HCT116 (cell line): ENCODE measurements at regions not wholly inside any gene's neighbourhood (a gene's known extent, or its start where the extent isn't known, plus 50 kb on each side); places are given as distances from the start of the nearest gene placed in this dataset.

Source experiments
- ATAC-seq: fragments of 200-7000 bp; cut with Tn5 transposase; 2 replicates; pipeline ENCODE4 v1.9.1; 2020; ENCODE audit warnings: mild to moderate bottlenecking, moderate library complexity
- BruUV-seq: library from RNA; stranded (reverse); fragments of 400-500 nt; replicated peaks from 2 replicates; lab custom pipeline; 2021; lab: Mats Ljungman, UMichigan
- CTCF ChIA-PET: fragments of 300-600 bp; sonication (Branson Sonifier 250); formaldehyde crosslinking; loops from one replicate; lab custom pipeline; 2021; ENCODE audit warnings: antibody characterized with exemption; lab: Charles Lee
- POLR2A ChIA-PET: fragments of 300-600, 350-600 bp; sonication (Branson Sonifier 250); formaldehyde crosslinking; loops from one replicate; lab custom pipeline; 2021; ENCODE audit warnings: antibody characterized with exemption; lab: Charles Lee
- RAD21 ChIA-PET, 2 experiments: fragments of 300-600 bp; sonication (Branson Sonifier 250); formaldehyde crosslinking; loops; one replicate each; lab custom pipeline; 2023; ENCODE audit warnings: low total read pairs in 2 of 2; ENCODE audit not compliant: uncharacterized antibody in 2 of 2, unreplicated experiment in 2 of 2, low non-redundant PET in 1 of 2; lab: Charles Lee
- DNase-seq: peaks from one replicate; pipeline ENCODE4 v3.0.0-alpha.2; 2010; ENCODE audit warnings: low read depth, low spot score
- H2AFZ ChIP-seq: fragments of 200-600 bp; shearing (Covaris generic), sonication (generic); 2 replicates; pipeline ENCODE4 v1.6.1; 2017; ENCODE audit warnings: low read depth, mixed run types, mixed read lengths, antibody characterized with exemption, low read length; ENCODE audit not compliant: poor library complexity, severe bottlenecking
- H3K27ac ChIP-seq: 2 replicates; pipeline ENCODE4 v1.5.1; 2012; ENCODE audit warnings: low read depth, low read length
- H3K27me3 ChIP-seq: fragments of 200-600 bp; sonication (generic); 2 replicates; pipeline ENCODE4 v1.6.1; 2016; ENCODE audit warnings: mixed run types, low read length, mixed read lengths; ENCODE audit not compliant: insufficient read depth
- H3K36me3 ChIP-seq, 2 experiments: fragments of 200-500 bp in 1 of 2; fragments of 200-600 bp in 1 of 2; sonication (Bioruptor generic) in 1 of 2; sonication (generic) in 1 of 2; 2 replicates each; pipeline versions ENCODE4 v1.5.1 to v1.6.1; 2014 to 2016; ENCODE audit warnings: low read length in 2 of 2, inconsistent platforms in 1 of 2, mixed read lengths in 1 of 2, mixed run types in 1 of 2; ENCODE audit not compliant: insufficient read depth in 2 of 2, control insufficient read depth in 1 of 2
- H3K4me1 ChIP-seq, 2 experiments: fragments of 200-600 bp in 1 of 2; sonication (generic) in 1 of 2; 2 replicates each; pipeline versions ENCODE4 v1.5.1 to v1.6.1; 2012 to 2017; ENCODE audit warnings: low read length in 2 of 2, inconsistent platforms in 1 of 2, mild to moderate bottlenecking in 1 of 2, mixed read lengths in 1 of 2, mixed run types in 1 of 2, moderate library complexity in 1 of 2; ENCODE audit not compliant: insufficient read depth in 2 of 2, control insufficient read depth in 1 of 2
- H3K4me2 ChIP-seq: fragments of 200-600 bp; sonication (generic); 2 replicates; pipeline ENCODE4 v1.6.1; 2017; ENCODE audit warnings: mixed run types, low read length, mixed read lengths
- H3K4me3 ChIP-seq, 2 experiments: fragments of 200-600 bp in 1 of 2; sonication (generic) in 1 of 2; replicated peaks in 1 of 2; 2 replicates each; pipeline ENCODE4 v1.5.1; 2011 to 2016; ENCODE audit warnings: low read length in 2 of 2, control low read depth in 1 of 2, low read depth in 1 of 2, mild to moderate bottlenecking in 1 of 2, mixed read lengths in 1 of 2, mixed run types in 1 of 2
- H3K79me2 ChIP-seq: fragments of 200-600 bp; sonication (generic); 2 replicates; pipeline ENCODE4 v1.6.1; 2017; ENCODE audit warnings: mild to moderate bottlenecking, mixed run types, low read length, moderate library complexity, mixed read lengths; ENCODE audit not compliant: insufficient read depth
- H3K9ac ChIP-seq: fragments of 200-600 bp; sonication (generic); 2 replicates; pipeline ENCODE4 v1.6.1; 2016; ENCODE audit warnings: low read length, mixed read lengths
- H3K9me2 ChIP-seq: fragments of 200-600 bp; sonication (generic), shearing (Covaris generic); 2 replicates; pipeline ENCODE4 v1.6.1; 2017; ENCODE audit warnings: mixed run types, mild to moderate bottlenecking, moderate library complexity; ENCODE audit not compliant: insufficient read depth
- H3K9me3 ChIP-seq, 2 experiments: fragments of 200-500 bp in 1 of 2; fragments of 200-600 bp in 1 of 2; sonication (Bioruptor generic) in 1 of 2; sonication (generic) in 1 of 2; 2 replicates each; pipeline ENCODE4 v1.6.1; 2014 to 2017; ENCODE audit warnings: low read length in 2 of 2, mixed read lengths in 2 of 2, inconsistent platforms in 1 of 2, low read depth in 1 of 2, mild to moderate bottlenecking in 1 of 2, mixed run types in 1 of 2, moderate library complexity in 1 of 2; ENCODE audit not compliant: control insufficient read depth in 1 of 2, insufficient read depth in 1 of 2
- H4K20me1 ChIP-seq: fragments of 200-600 bp; sonication (generic), shearing (Covaris generic); 2 replicates; pipeline ENCODE4 v1.6.1; 2017; ENCODE audit warnings: mixed run types, mild to moderate bottlenecking, moderate library complexity; ENCODE audit not compliant: insufficient read depth
- ATF3 ChIP-seq: IDR thresholded peaks from 2 replicates; pipeline ENCODE4 v1.6.1; 2012
- CEBPB ChIP-seq: IDR thresholded peaks from 2 replicates; pipeline ENCODE4 v1.6.1; 2012; ENCODE audit warnings: low read depth
- EGR1 ChIP-seq: IDR thresholded peaks from 2 replicates; pipeline ENCODE4 v1.6.1; 2012; ENCODE audit warnings: low read depth
- ELF1 ChIP-seq: IDR thresholded peaks from 2 replicates; pipeline ENCODE4 v1.6.1; 2012; ENCODE audit warnings: low read depth, borderline replicate concordance
- EZH2 ChIP-seq: fragments of 200-600 bp; sonication (generic); IDR thresholded peaks from 2 replicates; pipeline ENCODE4 v1.6.1; 2017; ENCODE audit warnings: antibody characterized with exemption, mixed run types
- EZH2phosphoT487 ChIP-seq: fragments of 200-600 bp; IDR thresholded peaks from 2 replicates; pipeline ENCODE4 v1.6.1; 2018; ENCODE audit warnings: antibody characterized with exemption, borderline replicate concordance
- FOSL1 ChIP-seq: IDR thresholded peaks from 2 replicates; pipeline ENCODE4 v1.6.1; 2012; ENCODE audit warnings: low read depth
- JUND ChIP-seq: IDR thresholded peaks from 2 replicates; pipeline ENCODE4 v1.6.1; 2012
- MAX ChIP-seq: IDR thresholded peaks from 2 replicates; pipeline ENCODE4 v1.6.1; 2012
- POLR2A ChIP-seq: IDR thresholded peaks from 2 replicates; pipeline ENCODE4 v1.7.0; 2011; ENCODE audit warnings: borderline replicate concordance; ENCODE audit not compliant: insufficient read depth, insufficient read length; ENCODE audit errors: extremely low read depth
- RAD21 ChIP-seq: IDR thresholded peaks from 2 replicates; pipeline ENCODE4 v1.6.1; 2012; ENCODE audit warnings: low read depth, mild to moderate bottlenecking
- SIN3A ChIP-seq: IDR thresholded peaks from 2 replicates; pipeline ENCODE4 v1.6.1; 2012; ENCODE audit warnings: low read depth
- SRF ChIP-seq: IDR thresholded peaks from 2 replicates; pipeline ENCODE4 v1.6.1; 2012; ENCODE audit warnings: low read depth
- TCF7L2 ChIP-seq: IDR thresholded peaks from 2 replicates; pipeline ENCODE4 v1.7.0; 2011; ENCODE audit warnings: borderline replicate concordance, inconsistent platforms; ENCODE audit not compliant: insufficient read depth, insufficient read length; ENCODE audit errors: extremely low read depth
- YY1 ChIP-seq: IDR thresholded peaks from 2 replicates; pipeline ENCODE4 v1.6.1; 2011; ENCODE audit warnings: low read length, low read depth, moderate library complexity, mild to moderate bottlenecking; ENCODE audit not compliant: insufficient replicate concordance; ENCODE audit errors: extremely low read depth
- ZBTB33 ChIP-seq: IDR thresholded peaks from 2 replicates; pipeline ENCODE4 v1.6.1; 2011; ENCODE audit warnings: mild to moderate bottlenecking, low read length, moderate library complexity; ENCODE audit not compliant: insufficient replicate concordance; ENCODE audit errors: extremely low read depth
- ZFX ChIP-seq: fragments of 450-650 bp; IDR thresholded peaks from 2 replicates; pipeline ENCODE4 v1.6.1; 2017
- ZNF274 ChIP-seq: fragments of 200-500 bp; sonication (Bioruptor generic); IDR thresholded peaks from 2 replicates; pipeline ENCODE4 v1.6.1; 2014; ENCODE audit warnings: mild to moderate bottlenecking, low read depth, low read length, inconsistent platforms
- intact Hi-C: fragments of 100-400 bp; cut with micrococcal nuclease; formaldehyde crosslinking; loops from 2 replicates; pipeline ENCODE4 v1.10.0; 2022

- BruUV-seq: no TSS peak
- ChIA-PET CTCF (interaction anchor here (2.0 kb wide), 1 partner anchor 321 kb away, joined by 6 read pairs; no protein-coding TSS in a partner anchor), POLR2A (no interaction called here), RAD21 (no interaction called here)
- Histone ChIP-seq H3K4me2 (no peak overlapping the region), H3K9me2 (no peaks in the 10 kb centered on the region), H3K36me3 (no peaks in the 10 kb centered on the region), H2AFZ (no peak overlapping the region), H3K79me2 (no peaks in the 10 kb centered on the region), H3K9me3 (no peaks in the 10 kb centered on the region), H3K9ac (no peak overlapping the region), H3K27ac (no peak overlapping the region), H3K4me3 (no peak overlapping the region), H3K4me1 (no peaks in the 10 kb centered on the region), H4K20me1 (no peaks in the 10 kb centered on the region), H3K27me3 (no peaks in the 10 kb centered on the region)
- TF ChIP-seq MAX: no peak
- no peak for TF ChIP-seq EZH2
- no peak for TF ChIP-seq EZH2phosphoT487
- no peak for TF ChIP-seq JUND
- no peak for TF ChIP-seq FOSL1
- no peak for TF ChIP-seq SRF
- TF ChIP-seq POLR2A: no peak
- no peak for TF ChIP-seq EGR1
- TF ChIP-seq YY1: no peak
- TF ChIP-seq ZBTB33: no peak
- TF ChIP-seq SIN3A: no peak
- TF ChIP-seq ZFX: no peak
- TF ChIP-seq ZNF274: no peak
- TF ChIP-seq RAD21: no peak
- no peak for TF ChIP-seq CEBPB
- no peak for TF ChIP-seq ELF1
- no peak for TF ChIP-seq ATF3
- no peak for TF ChIP-seq TCF7L2
- intact Hi-C loops: no loop called here
- no peak for DNase-seq
- ATAC-seq: no peak
Measured at GRCh38 chr2:176461809-176462670, 192.8 kb downstream of the MTX2 start.
